Adrenal gland (tissue), 5 donors: ENCODE measurements at regions not wholly inside any gene's neighbourhood (a gene's known extent, or its start where the extent isn't known, plus 50 kb on each side); places are given as distances from the start of the nearest gene placed in this dataset.
"Not testable (repeated sequence)": the region's sequence is repeated elsewhere in the genome, so short reads cannot be mapped to it uniquely, and the experiment has no call there.

Experiments used
- POLR2A ChIP-seq, 2 donors: fragments of 450-650 bp; IDR thresholded peaks; one replicate each; pipeline ENCODE4 v1.6.1; 2017; ENCODE audit warnings: antibody characterized with exemption in 2 of 2, mild to moderate bottlenecking in 2 of 2, moderate library complexity in 1 of 2
- TF ChIP-seq, protein P1 (sequence below), 6 experiments: fragments of 450-650 bp in 4 of 6; fragments of 200-600 bp in 2 of 6; sonication (generic) in 1 of 6; IDR thresholded peaks; 1 replicate in 5 of 6; 2 replicates in 1 of 6; pipeline versions ENCODE4 v1.5.1 to v1.8.0; 2016 to 2021; ENCODE audit warnings: antibody characterized with exemption in 6 of 6, mild to moderate bottlenecking in 2 of 6, moderate library complexity in 1 of 6
- donor health status: DM: no; HTN: no; CAD: no.

DNA sequence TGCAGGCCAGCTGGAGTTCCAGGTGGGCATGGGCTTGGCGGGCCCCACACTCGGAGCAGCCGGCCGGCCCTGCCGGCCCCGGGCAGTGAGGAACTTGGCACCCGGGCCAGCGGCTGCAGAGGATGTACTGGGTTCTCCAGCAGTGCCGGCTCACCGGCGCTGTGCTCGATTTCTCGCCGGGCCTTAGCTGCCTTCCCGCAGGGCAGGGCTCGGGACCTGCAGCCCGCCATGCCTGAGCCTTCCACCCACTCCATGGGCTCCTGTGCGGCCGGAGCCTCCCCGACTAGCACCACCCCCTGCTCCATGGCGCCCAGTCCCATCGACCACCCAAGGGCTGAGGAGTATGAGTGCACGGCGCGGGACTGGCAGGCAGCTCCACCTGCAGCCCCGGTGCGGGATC, 89.2 kb upstream of the PIK3C3 start:
- TF ChIP-seq, protein P1, sequence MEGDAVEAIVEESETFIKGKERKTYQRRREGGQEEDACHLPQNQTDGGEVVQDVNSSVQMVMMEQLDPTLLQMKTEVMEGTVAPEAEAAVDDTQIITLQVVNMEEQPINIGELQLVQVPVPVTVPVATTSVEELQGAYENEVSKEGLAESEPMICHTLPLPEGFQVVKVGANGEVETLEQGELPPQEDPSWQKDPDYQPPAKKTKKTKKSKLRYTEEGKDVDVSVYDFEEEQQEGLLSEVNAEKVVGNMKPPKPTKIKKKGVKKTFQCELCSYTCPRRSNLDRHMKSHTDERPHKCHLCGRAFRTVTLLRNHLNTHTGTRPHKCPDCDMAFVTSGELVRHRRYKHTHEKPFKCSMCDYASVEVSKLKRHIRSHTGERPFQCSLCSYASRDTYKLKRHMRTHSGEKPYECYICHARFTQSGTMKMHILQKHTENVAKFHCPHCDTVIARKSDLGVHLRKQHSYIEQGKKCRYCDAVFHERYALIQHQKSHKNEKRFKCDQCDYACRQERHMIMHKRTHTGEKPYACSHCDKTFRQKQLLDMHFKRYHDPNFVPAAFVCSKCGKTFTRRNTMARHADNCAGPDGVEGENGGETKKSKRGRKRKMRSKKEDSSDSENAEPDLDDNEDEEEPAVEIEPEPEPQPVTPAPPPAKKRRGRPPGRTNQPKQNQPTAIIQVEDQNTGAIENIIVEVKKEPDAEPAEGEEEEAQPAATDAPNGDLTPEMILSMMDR (IDR thresholded peaks at IDR 0.05), result not testable (repeated sequence)
- not testable (repeated sequence) for TF ChIP-seq POLR2A (IDR thresholded peaks at IDR 0.05)
